ENCODE measurements at regions not wholly inside any gene's neighbourhood (a gene's known extent, or its start where the extent isn't known, plus 50 kb on each side); places are given as distances from the start of the nearest gene placed in this dataset.

GRCh38 chr5:9698125-9698826, 68.1 kb upstream of the TAS2R1 start:
- no peak for DNase-seq (ENCODE audit: low spot score)
- H3K36me3 ChIP-seq (ENCODE audit: control insufficient read depth in 4 of 4, insufficient read depth in 3 of 4, low read depth in 1 of 4, low read length in 3 of 4), result no peaks in the 10 kb centered on the region
- H3K27ac ChIP-seq (ENCODE audit: low read depth in 1 of 2, low read length in 2 of 2), result no peak overlapping the region
- H3K4me3 ChIP-seq (ENCODE audit: low read depth in 1 of 3, low read length in 3 of 3), result no peak overlapping the region
- H3K4me1 ChIP-seq (ENCODE audit: control insufficient read depth in 4 of 4, insufficient read depth in 4 of 4, low read length in 3 of 4), result no peaks in the 10 kb centered on the region
- no peaks in the 10 kb centered on the region for H3K27me3 ChIP-seq (ENCODE audit: control insufficient read depth in 4 of 4, insufficient read depth in 4 of 4, low read length in 3 of 4)
- H3K9ac ChIP-seq (ENCODE audit: low read depth in 1 of 2, low read length in 2 of 2), result no peak overlapping the region
- WGBS, result 74% methylated on average over 9 of the region's 9 CpGs
- H3K9me3 ChIP-seq (ENCODE audit: control insufficient read depth in 4 of 4, low read length in 3 of 4), result no peaks in the 10 kb centered on the region
- TF ChIP-seq CTCF (IDR thresholded peaks at IDR 0.05; ENCODE audit: low read depth, low read length, missing input control) (no peak), FOXA1 (IDR thresholded peaks at IDR 0.05) (no peak)

GRCh38 chr5:9692576-9692975, 62.4 kb upstream of the TAS2R1 start:
- H3K27me3 ChIP-seq (ENCODE audit: control insufficient read depth in 4 of 4, insufficient read depth in 4 of 4, low read length in 3 of 4), result peaks cover 0 to 4% (median 0%) of the 10 kb centered on the region in 4 donors
- WGBS, result 59% methylated on average over 3 of the region's 3 CpGs

More at GRCh38 chr5:9692576-9692975, 62.4 kb upstream of the TAS2R1 start:
- no peak for TF ChIP-seq FOXA2 (IDR thresholded peaks at IDR 0.05)
- TF ChIP-seq REST (IDR thresholded peaks at IDR 0.05), result no peak
- TF ChIP-seq HNF4G (IDR thresholded peaks at IDR 0.05), result no peak
- TF ChIP-seq ZBTB33 (IDR thresholded peaks at IDR 0.05), result no peak
- no peak for TF ChIP-seq HNF4A (conservative IDR thresholded peaks at IDR 0.05)
- TF ChIP-seq ATF3 (IDR thresholded peaks at IDR 0.05), result no peak
- TF ChIP-seq JUND (IDR thresholded peaks at IDR 0.05), result no peak
- no peak for TF ChIP-seq SP1 (IDR thresholded peaks at IDR 0.05)
- TF ChIP-seq RXRA (IDR thresholded peaks at IDR 0.05), result no peak
- TF ChIP-seq TAF1 (conservative IDR thresholded peaks at IDR 0.05), result no peak
- peaks cover 0 to 2% (median 0%) of the 10 kb centered on the region in 4 donors for H3K9me3 ChIP-seq (ENCODE audit: control insufficient read depth in 4 of 4, low read length in 3 of 4)
- H3K9ac ChIP-seq (ENCODE audit: low read depth in 1 of 2, low read length in 2 of 2), result no peak overlapping the region
- no peaks in the 10 kb centered on the region for H3K4me1 ChIP-seq (ENCODE audit: control insufficient read depth in 4 of 4, insufficient read depth in 4 of 4, low read length in 3 of 4)
- no peaks in the 10 kb centered on the region for H3K36me3 ChIP-seq (ENCODE audit: control insufficient read depth in 4 of 4, insufficient read depth in 3 of 4, low read depth in 1 of 4, low read length in 3 of 4)
- no peak for DNase-seq (ENCODE audit: low spot score)
- no peak overlapping the region for H3K27ac ChIP-seq (ENCODE audit: low read depth in 1 of 2, low read length in 2 of 2)
- no peak overlapping the region for H3K4me3 ChIP-seq (ENCODE audit: low read depth in 1 of 3, low read length in 3 of 3)
